Ammon's horn (tissue), 1 donor: ENCODE measurements at regions not wholly inside any gene's neighbourhood (a gene's known extent, or its start where the extent isn't known, plus 50 kb on each side); places are given as distances from the start of the nearest gene placed in this dataset.
"Not testable (repeated sequence)": the region's sequence is repeated elsewhere in the genome, so short reads cannot be mapped to it uniquely, and the experiment has no call there.

Experiments used
- DNase-seq: peaks from one replicate; pipeline ENCODE4 v3.0.0-alpha.2; 2016; ENCODE audit warnings: low spot score

GRCh38 chr12:127583041-127583440, 683.9 kb upstream of the TMEM132C start:
- DNase-seq, result no peak

GRCh38 chr12:127588249-127588648, 678.7 kb upstream of the TMEM132C start:
- DNase-seq, result no peak

DNA sequence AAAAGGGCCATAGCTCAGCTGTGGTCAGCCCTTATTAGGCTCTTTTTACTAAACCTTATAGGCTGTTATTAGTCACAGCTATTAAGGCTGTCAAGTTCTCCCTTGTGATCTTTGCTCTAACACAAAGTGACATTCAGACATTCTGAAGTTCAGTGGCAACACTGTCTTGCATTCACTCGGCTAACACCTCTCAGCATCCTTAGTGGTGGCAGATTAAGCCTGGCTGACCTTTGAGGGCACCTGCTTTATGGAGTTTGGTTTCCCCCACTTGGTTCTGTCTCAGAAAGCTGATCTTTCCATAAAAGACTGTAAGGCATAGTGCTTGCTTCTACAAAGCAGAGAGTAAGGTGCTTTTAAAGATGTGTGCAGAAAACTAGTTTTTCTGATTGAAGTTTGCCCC, 677.4 kb upstream of the TMEM132C start:
- no peak for DNase-seq

GRCh38 chr12:127590868-127591267, 676.1 kb upstream of the TMEM132C start:
- no peak for DNase-seq

GRCh38 chr12:127592245-127592644, 674.7 kb upstream of the TMEM132C start:
- DNase-seq, result no peak

DNA sequence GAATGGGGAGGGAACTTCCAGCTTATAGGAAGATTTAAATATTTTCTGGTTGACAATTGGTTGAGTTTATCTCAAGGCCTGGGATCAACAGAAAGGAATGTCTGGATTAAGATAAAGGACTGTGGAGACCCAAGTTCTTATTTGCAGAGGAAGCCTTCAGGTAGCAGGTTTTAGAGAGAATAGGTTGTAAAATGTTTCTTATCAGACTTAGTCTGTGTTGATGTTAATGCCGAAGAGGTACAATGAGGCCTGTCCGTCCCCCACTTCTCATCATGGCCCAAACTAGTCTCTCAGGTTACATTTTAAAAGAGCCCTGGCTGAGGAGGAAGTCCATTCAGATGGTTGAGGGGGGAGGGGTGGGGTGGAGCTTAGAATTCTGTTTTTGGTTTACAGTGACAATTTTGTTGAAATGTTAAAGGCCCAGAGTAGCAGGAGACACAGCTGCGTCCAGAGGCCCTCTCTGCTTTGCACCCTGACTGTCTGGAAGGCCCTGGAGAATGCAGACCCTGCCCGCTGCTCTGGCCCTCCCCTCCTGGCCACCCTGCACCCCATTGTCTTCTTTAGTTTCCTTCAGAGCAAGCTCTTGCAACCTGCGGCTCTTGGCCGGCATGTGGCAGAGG, 672.5 kb upstream of the TMEM132C start:
- no peak for DNase-seq

DNA sequence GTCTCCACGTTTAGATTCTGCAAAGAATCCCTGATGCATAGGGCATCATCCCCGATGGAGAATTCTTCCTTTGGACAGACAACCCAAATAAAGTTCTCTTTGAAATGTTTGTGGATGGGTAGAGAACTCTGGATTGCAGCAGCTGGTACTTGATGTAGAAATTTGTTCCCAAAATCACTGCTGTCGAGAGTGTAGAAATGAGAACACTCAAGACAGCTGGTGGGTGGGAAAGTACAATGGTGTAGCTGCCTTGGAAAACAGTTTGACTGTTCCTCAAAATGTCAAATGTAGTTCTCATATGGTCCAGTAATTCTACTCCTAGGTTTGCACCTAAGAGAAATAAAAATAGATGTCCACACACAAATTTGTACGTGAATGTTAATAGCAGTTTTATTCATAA, 671.5 kb upstream of the TMEM132C start:
- DNase-seq, result peak; percentile 48

DNA sequence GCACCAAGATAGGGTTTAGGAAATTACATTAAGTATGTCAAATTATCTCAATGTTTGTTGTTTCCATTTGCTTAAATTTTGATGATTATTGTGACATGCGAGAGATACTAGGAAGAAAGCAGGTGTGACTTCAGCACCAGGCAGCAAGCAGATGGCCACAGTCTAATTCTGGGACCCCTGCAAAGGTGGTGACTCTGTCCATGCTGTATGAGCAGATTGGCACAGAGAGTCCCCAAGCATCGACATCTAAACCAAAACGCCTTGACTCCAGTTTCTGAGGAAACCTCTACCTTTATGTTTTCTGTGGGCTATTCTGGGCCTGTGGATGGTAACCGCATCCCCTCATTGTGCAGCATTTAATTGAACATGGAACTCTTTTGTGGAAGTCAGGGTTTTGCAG, 670.1 kb upstream of the TMEM132C start:
- no peak for DNase-seq

- no peak for DNase-seq
Measured at GRCh38 chr12:127599436-127599835, 667.5 kb upstream of the TMEM132C start.

- no peak for DNase-seq
Measured at GRCh38 chr12:127600211-127600610, 666.8 kb upstream of the TMEM132C start.

GRCh38 chr12:127606476-127607015, 660.4 kb upstream of the TMEM132C start:
- DNase-seq, result no peak

DNA sequence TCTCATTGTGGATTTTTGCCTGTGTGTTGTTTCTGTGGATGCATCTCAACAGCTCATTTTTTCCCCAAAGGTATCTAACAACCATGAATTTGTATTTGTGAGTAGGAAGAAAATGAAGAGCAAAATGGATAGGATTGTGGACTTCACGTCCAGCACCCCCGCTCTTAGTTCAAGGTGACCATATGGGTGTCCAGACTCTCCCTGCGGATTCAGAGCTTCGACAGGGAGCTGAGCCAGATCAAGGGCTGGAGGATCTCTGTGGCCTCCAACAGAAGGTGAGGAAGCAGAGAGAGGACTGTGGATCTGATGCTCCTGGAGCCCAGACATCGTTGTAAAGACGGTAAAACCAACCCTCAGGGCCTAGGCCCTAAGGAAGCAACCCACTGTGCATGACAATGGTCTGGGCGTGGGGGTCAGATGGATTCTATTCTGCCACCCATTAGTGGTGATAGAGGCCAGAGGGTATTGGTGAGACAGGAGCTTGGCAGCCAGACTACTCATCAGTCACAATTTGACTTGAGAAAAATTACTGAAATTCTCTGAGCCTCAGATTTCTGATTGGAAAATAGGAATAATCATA, 659.7 kb upstream of the TMEM132C start:
- no peak for DNase-seq

DNA sequence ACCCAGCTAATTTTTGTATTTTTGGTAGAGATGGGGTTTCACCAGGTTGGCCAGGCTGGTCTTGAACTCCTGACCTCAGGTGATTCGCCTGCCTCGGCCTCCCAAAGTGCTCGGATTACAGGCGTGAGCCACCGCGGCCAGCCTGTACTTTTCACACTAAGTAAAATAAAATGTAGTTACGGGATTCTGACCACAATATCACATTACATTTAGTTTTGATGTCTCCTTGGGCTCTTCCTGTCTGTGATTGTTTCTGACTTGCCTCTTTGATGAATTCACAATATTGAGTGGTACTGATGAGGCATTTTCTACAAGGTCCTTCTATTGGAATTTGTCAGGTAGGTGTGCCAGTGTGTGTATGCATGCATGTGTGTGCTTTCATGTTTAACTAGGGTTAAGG, 658.6 kb upstream of the TMEM132C start:
- DNase-seq, result not testable (repeated sequence)

DNA sequence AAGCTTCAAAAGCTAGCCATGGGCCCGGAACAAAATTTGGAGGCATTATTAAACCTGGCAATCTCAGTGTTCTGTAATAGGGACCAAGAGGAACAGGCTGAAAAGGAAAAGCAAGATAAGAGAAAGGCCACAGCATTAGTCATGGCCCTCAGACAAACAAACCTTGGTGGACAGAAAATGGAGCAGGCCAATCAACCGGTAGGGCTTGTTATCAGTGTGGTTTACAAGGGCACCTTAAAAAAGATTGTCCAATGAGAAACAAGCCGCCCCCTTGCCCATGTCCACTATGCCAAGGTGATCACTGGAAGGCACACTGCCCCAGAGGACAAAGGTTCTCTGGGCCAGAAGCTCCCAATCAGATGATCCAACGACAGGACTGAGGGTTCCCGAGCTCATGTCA, 653.9 kb upstream of the TMEM132C start:
- DNase-seq, result no peak

GRCh38 chr12:127619869-127620734, 646.9 kb upstream of the TMEM132C start:
- no peak for DNase-seq

GRCh38 chr12:127620735-127621355, 646.1 kb upstream of the TMEM132C start:
- no peak for DNase-seq

DNA sequence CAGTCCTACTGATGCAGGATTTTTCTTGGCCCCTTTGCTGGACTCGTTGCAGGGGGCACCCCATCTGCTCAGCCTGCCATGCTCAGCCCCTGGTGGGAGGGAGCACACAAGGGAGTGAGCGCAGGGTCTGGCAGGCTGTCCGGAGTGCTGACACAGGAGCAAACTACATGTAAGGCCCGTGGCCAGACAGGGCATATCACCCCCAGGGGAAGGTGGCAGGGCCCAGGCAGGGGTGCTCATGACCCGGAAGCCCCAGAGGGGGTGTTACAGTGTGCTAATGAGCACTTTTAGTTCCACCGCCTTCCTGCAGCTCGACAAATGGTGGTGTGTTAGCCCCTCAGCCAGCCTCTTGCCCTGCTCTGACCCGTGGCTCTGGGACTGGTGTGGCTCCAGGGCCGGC, 645.6 kb upstream of the TMEM132C start:
- no peak for DNase-seq

DNA sequence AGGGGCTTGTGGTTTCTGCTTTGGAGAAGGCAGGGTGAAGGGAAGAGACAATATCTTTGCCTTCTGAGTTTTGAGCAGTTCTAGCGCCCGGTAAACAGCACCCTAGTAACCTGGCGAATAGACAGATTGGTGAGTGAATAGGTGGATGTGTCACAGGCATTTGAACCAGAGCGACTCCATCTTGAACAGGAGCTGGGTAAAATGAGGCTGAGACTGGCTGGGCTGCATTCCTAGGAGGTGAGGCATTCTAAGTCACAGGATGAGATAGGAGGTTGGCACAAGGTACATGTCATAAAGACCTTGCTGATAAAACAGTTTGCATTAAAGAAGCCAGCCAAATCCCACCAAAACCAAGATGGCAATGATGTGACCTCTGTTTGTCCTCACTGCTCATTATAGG, 643.6 kb upstream of the TMEM132C start:
- DNase-seq, result no peak

GRCh38 chr12:127625176-127625771, 641.7 kb upstream of the TMEM132C start:
- DNase-seq, result no peak

DNA sequence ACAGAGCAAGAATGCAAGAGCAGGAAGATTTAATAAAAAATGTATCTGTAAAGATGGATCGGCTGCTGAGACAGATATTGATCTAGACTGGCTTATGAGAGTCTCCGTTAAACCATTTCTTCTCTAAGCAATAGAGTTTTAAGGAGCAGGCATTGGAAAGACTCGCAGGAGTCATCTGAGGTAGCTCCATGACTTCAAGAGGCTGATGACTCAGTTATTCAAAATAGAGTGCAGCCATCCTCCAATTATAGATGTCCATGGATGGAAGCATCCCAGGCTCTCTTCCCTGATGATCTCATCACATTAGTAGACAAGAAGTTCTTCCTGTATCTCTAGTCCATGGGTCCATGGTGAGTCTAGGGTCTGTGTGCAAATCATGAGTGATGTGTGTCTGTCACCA, 638.3 kb upstream of the TMEM132C start:
- no peak for DNase-seq

GRCh38 chr12:127629066-127629820, 637.7 kb upstream of the TMEM132C start:
- DNase-seq, result no peak
